Fibroblast of villous mesenchyme (primary cell): ENCODE measurements at regions not wholly inside any gene's neighbourhood (a gene's known extent, or its start where the extent isn't known, plus 50 kb on each side); places are given as distances from the start of the nearest gene placed in this dataset.

Experiments used
- DNase-seq: peaks from one replicate; pipeline ENCODE4 v3.0.0-alpha.2; 2010; ENCODE audit warnings: low read depth
- H3K4me3 ChIP-seq: 2 replicates; pipeline ENCODE4 v1.5.1; 2011; ENCODE audit warnings: low read depth, mild to moderate bottlenecking, low read length
- CTCF ChIP-seq: IDR thresholded peaks from 2 replicates; pipeline ENCODE4 v1.5.1; 2012; ENCODE audit warnings: low read depth, mild to moderate bottlenecking, low read length; ENCODE audit not compliant: insufficient read depth

GRCh38 chr11:82355313-82355823, 378.3 kb downstream of the FAM181B start:
- TF ChIP-seq CTCF, result no peak
- no peak for DNase-seq
- no peak overlapping the region for H3K4me3 ChIP-seq

- no peak for TF ChIP-seq CTCF
- DNase-seq, result no peak
- no peak overlapping the region for H3K4me3 ChIP-seq
Measured at GRCh38 chr11:82326853-82327252, 406.8 kb downstream of the FAM181B start.

- DNase-seq, result no peak
- no peak overlapping the region for H3K4me3 ChIP-seq
- TF ChIP-seq CTCF, result no peak
Measured at GRCh38 chr11:82321206-82321605, 412.5 kb downstream of the FAM181B start.

GRCh38 chr11:82315093-82315492, 418.6 kb downstream of the FAM181B start:
- TF ChIP-seq CTCF, result peak; percentile 10
- no peak for DNase-seq
- H3K4me3 ChIP-seq, result no peak overlapping the region

GRCh38 chr11:82308979-82309378, 424.7 kb downstream of the FAM181B start:
- H3K4me3 ChIP-seq, result no peak overlapping the region
- no peak for DNase-seq
- TF ChIP-seq CTCF, result no peak

GRCh38 chr11:82305123-82305522, 428.5 kb downstream of the FAM181B start:
- H3K4me3 ChIP-seq, result no peak overlapping the region
- no peak for TF ChIP-seq CTCF
- no peak for DNase-seq

- H3K4me3 ChIP-seq, result no peak overlapping the region
- no peak for DNase-seq
- no peak for TF ChIP-seq CTCF
Measured at GRCh38 chr11:82303671-82304070, 430.0 kb downstream of the FAM181B start.
